Hepatocyte (in vitro differentiated cells): ENCODE measurements at regions not wholly inside any gene's neighbourhood (a gene's known extent, or its start where the extent isn't known, plus 50 kb on each side); places are given as distances from the start of the nearest gene placed in this dataset.

Source experiments
- CTCF ChIP-seq: fragments of 200-600 bp; sonication (generic); IDR thresholded peaks from 2 replicates; pipeline ENCODE4 v1.5.1; 2016; ENCODE audit warnings: antibody characterized with exemption, mild to moderate bottlenecking; ENCODE audit not compliant: poor library complexity
- EZH2 ChIP-seq: fragments of 200-600 bp; sonication (generic); IDR thresholded peaks from 2 replicates; pipeline ENCODE4 v1.6.1; 2016; ENCODE audit warnings: antibody characterized with exemption, mild to moderate bottlenecking, borderline replicate concordance
- EZH2phosphoT487 ChIP-seq: fragments of 200-600 bp; sonication (generic); IDR thresholded peaks from one replicate; pipeline ENCODE4 v1.6.1; 2018; ENCODE audit warnings: antibody characterized with exemption, mild to moderate bottlenecking, low read depth, moderate library complexity; ENCODE audit not compliant: unreplicated experiment, severe bottlenecking

GRCh38 chr9:32069169-32069813, 315.2 kb upstream of the ACO1 start:
- no peak for TF ChIP-seq EZH2
- peak; percentile 23 for TF ChIP-seq CTCF
- no peak for TF ChIP-seq EZH2phosphoT487
